Femur (tissue), 1 donor: ENCODE measurements at regions not wholly inside any gene's neighbourhood (a gene's known extent, or its start where the extent isn't known, plus 50 kb on each side); places are given as distances from the start of the nearest gene placed in this dataset.

ENCODE experiments used
- DNase-seq: peaks from one replicate; pipeline ENCODE4 v3.0.0-alpha.2; 2017

DNA sequence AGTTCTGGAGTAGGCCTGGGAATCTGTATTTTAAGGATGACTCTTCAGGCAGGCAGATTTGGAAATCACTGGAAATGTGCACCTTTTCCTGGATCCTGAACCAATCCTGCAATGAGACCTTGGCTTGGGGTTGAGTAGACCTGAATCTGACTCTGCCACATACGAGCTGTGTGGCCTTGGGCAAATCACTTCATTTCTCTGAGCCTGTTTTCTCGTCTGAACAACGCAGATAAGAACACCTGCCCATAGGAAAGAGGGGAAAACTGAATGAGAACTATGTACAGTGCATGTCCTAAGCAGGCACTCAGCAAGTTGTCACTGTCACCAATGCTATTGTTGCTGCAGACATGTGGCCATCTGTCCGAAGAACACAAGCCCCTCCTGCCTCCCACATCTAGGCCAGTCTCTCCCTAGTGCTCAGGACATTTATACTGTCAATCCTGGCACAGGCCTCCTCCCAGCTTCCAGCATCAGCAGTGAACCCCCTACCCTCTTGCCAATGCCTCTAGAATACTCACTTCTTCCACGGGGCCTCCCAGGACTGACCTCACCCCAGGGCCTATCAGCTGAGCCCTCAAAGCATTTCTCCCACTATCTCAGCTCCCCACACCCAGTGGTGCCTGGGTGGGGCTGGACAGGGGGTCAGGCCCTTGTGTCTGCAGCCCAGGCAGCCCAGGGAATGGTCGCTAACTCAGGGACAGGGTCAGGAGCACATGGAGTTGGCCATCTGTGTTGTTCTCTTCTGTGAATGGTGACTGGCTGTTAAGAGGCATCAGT lies 88.8 kb upstream of the ZBTB40 start:
- no peak for DNase-seq

DNA sequence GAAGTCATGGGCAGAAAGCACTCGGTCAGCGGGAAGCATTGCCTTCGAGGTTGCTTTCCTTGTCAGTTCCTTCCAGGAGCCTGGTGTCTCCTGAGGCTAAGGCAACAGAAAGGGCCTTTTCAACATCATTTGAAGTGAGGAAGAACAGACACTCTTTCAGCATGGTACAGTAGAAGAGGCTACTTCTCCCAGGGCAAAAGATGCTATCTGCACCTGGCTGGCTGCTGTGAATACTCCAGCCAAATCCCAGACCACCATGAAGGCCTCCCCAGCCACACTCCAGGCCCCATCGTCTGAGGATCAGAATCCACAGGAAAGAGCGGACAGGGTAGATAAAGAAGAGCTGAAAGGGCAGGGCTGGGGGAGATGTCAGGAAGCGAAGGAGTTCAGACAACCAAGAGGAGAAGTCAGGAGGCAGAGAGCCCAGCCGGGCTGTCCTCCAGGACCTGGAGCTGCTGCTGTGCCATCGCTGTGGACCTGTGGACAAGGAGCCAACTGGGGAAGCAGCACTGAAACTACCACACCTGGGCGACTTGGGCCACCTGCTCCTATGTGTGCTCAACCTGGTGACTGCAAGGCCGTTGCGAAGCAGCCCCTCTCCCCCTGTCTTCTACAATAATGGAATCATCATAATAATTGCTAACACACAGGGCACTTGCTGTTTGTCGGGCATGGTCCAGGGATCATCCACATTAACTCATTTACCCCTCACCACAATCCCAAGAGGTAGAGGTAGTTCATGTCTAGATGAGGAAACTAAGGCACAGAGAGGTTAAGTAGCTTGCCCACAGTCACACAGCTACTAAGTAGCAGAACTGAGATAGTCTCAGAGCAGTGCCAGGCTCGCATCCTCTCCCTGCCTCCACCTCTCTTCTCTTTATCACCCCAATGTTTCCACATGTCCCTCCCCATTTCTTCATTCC lies 88.0 kb upstream of the ZBTB40 start:
- no peak for DNase-seq

DNA sequence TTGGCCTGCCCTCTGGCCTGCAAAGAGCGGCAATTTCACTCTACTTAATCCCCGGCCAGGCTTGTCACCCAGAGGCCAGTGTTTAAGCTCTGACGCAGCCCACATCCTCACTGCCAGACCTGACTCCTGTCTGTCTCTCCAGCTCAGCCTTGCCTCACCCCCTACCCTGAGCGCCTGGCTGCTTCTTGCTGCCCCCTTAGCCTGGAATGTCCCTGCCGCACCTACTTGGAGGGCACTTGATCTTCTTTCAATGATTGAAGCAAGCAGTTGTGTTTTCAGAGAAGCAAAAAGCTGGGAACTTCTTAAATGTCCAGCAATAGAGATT lies 87.4 kb upstream of the ZBTB40 start:
- no peak for DNase-seq

DNA sequence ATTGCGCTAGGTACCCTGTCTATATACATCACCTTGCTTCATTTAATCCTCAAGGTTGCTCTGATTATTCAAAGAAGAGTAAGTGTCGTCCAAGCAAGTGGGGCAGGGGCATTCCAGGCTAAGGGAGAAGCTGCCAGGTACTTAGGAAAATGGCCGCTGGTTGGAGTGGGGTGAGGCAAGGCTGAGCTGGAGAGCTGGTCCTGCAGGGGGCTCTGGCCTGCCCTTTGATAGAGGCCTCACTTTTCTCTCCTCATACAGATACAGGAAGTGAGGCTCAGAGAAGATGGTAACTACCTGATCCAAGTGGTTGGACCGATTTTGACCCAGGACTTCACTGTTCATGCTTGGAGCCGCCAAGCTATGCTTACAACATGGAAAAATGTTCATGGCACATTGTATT lies 86.9 kb upstream of the ZBTB40 start:
- no peak for DNase-seq

DNA sequence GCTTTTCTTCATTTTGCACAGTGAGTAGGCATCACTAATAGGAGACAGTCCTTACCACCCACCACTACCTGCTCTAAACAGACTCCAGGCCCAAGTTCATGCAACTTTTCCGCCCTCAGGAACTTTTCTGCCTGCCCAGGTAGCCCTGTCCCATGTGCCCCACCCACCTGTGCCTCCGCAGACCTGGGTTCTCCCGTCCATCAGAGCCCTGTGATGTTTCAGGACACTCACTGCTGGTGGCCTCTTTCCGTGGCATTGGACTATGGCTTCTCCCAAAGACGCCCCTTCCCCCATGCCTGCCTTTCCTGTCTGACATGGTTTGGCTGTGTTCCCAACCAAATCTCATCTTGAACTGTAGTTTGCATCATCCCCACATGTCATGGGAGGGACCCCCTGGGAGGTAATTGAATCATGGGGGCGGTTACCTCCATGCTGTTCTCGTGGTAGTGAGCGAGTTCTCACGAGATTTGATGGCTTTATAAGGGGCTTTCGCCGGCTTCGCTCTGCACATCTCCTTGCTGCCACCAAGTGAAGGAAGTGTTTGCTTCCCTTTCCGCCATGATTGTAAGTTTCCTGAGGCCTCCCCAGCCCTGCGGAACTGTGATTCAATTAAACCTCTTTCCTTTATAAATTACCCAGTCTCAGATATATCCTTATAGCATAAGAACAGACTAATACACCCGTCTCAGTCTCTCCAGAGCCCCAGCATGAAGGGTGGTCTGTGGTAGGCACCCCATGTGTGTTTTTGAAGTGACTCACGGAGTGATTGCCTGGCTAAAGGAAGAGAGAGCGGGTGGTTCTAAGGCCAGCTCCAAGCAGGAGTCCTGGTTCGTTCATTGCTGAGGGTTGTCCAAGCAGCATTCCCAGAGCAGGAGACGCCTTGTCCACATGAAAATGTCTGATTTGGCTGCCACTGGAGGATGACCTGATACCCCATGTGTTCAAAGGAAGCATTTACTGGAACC lies 86.0 kb upstream of the ZBTB40 start:
- no peak for DNase-seq

DNA sequence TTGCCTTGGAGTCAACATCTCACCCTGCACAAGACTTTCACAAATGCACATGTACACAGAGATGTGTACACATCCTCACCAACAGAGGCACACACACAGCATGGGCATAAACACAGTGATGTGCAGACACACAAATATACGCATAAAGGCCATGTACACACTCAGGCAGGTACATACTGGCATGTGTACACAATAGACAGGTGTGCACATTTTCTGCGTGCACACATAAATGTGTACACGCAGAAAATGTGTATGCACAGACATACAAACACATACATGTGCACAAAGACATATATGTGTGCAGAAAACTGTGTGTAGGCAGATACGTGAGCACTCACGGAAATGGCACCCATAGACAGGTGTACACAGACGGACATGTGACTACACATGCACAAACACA lies 85.3 kb upstream of the ZBTB40 start:
- no peak for DNase-seq

DNA sequence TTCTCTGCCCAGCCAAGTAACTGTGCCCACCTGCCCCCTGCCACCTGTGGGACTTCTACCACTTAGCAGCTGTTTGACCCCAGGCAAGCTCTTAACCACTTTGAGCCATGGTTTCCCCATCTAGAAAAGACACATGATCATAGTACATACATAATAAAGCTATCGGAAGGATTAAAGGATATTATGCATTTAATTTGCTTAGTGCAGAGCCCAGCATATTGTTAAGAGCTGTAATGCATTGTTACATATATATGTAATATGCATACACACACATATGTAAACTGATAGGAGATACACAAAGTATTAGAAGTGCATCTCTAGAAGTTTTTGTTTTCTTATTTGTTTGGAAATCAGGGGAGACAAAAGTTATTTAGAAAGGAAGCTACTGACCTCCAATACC lies 83.5 kb upstream of the ZBTB40 start:
- no peak for DNase-seq

DNA sequence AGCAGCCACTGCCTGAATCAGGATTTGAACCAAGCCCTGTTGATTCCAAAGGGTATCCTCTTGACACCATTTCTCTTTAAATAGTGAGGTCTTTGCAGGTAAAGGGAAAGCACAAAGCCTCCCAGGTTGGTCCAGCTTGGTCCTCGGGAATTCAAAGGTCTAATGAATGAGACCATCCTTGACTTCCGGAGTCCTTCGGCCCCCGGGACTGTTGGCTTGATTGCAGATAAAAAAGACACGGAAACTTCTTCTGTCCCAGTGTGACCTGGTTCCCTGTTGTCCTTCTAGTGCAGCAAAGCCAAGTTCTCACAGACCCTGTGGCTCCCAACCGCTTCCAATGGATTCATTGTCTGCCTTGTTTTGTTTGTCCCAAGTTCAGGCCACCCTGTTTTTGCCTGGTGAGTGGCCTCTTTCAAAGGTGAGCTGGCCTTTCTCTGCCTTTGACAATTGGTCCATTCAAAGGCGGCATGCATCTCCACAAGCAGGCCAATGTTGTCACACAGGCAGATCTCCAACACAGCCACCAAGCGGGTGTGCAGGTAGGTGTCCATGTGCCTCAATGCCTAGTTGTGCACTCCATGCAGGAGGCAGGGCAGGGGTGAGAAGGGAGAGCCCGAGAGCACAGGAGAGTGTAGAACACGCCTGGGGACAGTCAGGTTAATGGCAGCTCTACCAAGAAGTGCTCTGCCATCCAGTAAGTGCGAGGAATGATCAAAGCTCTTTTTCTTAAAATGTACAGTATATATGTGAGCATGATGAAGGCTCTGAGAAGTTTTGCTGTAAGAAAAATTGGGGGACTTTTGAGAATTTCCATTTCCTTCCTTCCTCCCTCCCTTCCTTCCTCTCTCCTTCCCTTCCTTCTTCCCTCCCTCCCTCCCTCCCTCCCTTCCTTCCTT lies 82.1 kb upstream of the ZBTB40 start:
- no peak for DNase-seq

DNA sequence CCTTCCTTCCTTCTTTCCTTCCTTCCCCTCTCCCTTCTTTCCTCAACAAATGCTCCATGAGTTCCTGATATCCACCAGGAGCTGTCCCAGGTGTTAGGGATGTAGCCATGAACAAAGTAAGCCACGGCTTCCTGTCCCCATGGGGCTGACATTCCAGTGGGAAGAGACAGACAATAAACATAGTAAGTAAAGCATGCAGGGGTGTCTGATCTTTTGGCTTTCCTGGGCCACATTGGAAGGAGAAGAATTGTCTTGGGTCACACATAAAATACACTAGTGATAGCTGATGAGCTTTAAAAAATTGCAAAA lies 81.5 kb upstream of the ZBTB40 start:
- DNase-seq = no peak

DNA sequence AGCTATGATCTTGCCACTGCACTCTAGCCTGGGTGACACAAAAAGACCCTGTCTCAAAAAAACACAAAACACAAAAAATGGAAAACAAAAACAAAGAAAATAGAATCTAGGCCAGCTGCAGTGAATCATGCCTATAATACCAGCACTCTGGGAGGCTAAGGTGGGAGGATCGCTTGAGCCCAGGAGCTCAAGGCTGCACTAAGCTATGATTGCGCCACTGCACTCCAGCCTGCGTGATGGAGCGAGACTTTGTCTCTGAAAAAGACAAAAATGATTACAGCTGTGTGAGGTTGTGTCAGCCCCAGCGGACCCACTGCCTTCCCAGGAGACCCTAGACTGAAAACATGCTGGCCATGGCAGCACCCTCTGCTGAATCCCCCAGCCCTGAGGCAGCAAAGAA lies 80.2 kb upstream of the ZBTB40 start:
- no peak for DNase-seq

DNA sequence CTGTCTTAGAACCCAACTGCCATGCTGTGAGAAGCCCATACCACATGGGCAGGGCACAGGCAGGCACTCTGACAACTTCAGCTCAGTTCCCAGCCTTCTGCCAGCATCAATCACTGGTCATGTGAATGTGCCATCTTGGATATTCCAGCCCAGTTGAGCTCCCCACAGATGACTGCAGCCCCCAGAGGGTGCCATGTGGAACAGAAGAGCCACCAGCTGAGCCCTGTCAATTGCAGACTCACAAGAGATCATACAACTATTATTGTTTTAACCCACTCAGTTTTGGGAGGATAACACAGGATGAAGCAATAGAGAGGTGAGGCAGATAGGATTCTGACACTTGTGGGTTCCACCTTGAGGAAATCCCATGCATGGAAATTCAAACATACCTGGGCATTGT lies 78.4 kb upstream of the ZBTB40 start:
- DNase-seq = no peak

DNA sequence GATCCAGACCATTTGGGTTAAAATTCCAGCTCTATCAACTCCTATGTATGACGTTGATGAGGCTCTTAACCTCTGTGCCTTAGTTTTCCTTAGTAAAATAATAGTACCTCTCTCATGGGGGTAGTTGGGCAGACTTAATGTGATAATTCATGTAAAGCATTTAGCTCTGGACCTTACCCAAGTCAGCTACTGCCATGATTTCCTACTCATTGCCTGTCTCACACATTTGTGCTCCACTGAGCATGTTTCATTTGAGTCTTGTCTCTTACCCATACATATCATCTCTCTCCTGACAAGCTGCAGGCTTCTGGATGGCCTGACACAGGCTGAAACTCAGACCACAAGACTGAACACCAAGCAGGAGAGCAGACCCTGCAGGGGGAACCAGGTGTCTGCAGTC lies 77.7 kb upstream of the ZBTB40 start:
- no peak for DNase-seq

DNA sequence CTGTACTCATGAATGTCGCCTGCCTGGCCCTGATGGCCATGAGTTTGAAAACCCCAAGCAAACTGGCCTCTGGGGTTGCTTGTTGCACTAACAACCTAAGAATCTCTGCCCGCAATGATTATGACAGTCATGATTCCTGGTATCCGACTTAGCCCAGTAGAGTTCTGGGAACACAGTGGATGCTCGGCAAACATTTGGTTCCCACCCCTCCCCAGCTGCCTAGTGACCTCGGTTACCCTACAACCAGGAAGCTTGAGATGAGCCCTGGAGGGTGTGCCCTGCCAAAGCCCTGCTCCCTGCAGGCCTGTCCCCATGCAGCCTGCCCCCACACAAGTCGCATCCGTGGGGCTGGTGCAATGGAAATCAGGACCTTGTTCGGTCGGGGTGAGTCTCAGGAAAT lies 76.0 kb upstream of the ZBTB40 start:
- no peak for DNase-seq

DNA sequence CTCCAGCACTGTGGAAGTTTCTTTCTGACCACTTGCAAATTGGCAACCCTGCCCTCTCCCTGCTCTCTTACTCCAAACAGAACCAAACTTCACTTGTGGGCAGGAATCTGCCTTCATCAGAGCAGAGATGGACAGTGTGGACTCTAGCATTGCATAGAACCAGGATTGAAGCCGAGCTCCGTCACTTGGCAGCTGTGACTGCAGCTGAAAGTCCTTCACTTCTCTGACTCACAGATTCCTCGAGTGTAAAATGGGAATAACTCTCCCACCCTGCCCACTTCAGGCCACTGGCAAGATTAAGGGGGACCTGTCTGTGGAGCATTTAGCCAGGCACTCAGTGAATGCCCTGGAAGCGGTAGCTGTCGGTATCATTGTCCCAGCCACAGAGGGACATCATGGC lies 75.7 kb upstream of the ZBTB40 start:
- DNase-seq = no peak

DNA sequence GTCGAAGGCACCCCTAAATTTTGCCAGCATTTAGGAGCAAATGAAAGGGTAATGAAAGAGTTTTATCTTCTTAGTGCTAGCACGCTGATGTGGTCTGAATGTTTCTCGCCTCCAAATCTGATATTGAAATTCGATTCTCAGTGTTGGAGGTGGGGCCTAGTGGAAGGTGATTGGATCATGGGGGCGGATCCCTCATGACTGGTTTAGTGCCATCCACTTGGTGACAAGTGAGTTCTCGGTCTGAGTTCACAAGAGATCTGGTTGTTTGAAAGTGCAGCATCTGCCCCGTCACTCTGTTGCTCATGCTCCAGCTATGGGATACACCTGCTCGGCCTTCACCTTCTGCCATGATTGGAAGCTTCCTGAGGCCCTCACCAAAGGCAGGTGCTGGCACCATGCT lies 75.1 kb upstream of the ZBTB40 start:
- no peak for DNase-seq

DNA sequence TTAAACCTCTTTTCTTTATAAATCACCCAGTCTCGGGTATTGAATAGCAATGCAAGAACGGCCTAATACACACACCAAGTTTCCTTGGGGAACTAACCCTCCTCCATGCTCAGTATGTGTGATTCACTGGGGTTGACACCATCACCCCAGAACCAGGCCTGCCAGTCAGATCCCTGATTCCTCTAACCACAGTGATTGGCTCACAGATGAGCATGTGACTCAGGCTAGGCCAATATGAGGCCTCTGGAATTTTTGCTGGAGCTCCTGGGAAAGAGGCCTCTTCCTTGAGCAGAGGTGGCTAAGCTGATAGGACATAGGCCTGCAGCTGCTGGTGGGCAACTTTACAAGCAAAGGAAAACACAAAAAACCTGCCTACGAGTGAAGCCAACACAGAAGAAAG lies 74.7 kb upstream of the ZBTB40 start:
- no peak for DNase-seq

DNA sequence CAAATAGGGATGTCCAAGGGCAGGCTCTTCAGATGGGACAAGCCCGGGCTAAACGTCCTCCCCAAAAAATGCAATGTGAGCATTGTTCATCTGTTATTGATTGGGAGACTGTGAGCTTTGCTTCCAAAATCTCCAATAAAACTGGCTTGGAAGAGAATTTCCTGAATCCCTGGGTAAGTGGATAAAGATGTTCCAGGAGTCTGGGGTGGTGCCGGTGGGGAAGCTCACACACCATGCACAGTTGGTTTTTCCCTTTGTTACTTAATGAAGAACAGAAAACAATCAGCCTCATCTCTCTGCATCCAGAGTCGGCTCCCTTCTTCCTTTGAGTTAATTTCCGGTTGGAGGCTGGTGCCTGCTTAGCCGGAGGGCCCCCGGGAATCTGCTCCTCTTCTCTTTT lies 72.1 kb upstream of the ZBTB40 start:
- no peak for DNase-seq

DNA sequence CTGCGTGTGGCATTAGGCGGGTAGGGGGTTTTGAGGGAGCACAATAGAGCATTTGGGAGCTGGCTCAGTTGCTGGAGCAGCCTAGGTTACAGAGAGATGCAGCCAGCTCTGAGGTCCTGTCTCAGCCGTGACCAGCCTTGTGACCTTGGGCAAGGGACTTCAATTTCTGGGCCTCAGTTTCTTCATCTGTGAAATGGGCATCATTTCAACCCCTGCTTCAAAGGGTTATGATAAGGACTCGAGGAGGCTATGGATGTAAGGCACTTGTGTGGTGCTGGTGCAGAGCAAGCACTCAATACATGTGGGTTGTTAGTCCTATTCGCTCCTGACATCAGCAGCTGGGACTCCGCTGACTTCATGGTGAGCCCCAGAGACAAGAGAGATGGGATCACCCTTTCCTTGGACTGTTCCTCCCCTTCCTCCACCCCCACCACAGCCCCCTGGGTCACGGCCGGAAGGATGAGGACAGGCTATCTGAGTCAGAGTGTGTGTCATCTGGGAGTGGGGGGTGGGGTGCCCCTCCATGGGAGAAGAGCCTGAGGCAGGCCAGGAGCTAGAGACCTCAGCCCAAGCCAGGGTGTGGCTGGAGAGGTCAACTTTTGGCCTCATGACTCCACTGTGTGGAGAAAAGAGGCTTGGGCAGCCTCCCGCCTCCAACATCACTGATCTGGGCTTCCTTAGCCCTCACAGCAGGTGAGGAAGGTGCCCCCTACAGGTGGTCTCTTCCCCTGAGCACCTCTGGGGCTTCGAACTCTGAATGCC lies 71.4 kb upstream of the ZBTB40 start:
- no peak for DNase-seq

DNA sequence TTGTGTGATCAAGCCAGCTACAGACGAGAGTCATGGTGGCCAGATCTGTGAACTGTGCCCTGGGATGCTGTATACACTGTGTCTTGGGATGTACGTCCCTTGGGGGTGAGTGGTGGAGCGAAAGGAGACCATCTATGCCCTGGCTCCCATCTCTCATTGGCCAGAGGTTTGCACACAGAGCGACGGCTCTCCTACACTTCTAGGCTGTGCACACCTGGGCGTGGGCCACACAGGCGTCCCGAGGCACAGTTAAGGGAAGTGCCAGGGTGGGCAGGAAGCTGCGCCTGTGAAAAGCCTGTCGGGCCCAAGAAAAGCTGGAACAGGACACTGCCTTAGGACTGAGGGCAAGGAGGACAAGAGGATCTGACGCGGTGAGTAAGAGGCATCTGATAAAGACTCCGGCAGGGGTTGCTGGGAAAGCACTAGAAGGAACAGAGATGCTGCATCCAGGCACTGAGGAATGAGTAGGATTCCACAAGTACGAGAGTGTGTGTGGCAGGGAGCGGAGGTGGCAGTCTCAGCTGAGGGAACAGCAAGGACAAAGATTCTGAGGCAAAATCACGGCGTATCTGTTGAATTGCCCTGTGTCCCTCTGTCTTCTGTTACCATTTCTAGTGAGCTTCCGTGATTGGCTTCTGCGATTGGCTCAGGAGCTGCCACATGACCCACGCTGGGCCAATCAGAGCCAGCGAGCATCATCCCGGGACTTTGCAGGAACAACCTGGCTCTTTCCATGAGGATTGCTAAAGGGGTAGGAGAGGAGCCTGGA lies 67.9 kb upstream of the ZBTB40 start:
- DNase-seq = no peak

DNA sequence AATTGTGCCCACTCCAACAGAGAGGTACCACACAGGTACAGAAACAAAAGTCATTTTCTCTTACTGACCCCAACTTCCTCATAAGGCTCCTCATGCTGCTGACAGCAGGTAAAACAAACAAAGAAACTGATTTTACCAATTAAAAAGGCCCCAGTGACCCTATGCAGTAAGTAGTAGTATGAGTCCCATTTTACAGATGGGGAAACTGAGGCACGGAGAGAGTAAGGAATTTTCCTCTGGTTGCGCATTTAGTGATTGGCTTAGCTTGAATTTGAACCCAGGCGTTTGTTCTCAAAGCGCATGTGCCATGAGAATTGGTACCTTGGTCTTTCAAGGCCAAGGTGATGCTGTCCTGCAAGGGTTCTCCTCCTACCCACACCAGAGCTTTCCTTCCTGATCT lies 66.1 kb upstream of the ZBTB40 start:
- DNase-seq = no peak

DNA sequence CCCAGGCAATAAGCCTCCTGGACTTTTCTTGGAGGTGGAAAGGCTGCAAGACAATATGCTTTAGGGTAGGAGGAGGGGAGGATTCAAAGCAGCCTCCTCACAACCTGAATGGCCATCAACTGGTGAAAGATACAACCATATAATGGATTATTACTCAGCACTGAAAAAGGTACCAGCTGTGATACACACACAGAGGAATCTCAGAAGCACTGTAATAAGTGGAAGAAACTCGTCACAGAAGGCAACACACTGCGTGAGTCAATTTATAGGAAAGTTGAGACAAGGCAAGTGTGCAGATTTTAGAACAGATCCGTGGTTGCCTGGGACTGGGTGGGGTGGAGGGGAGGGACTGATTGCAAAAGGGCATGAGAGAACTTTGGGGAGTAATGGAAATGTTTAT lies 64.9 kb upstream of the ZBTB40 start:
- DNase-seq = no peak
